8988T (cell line): ENCODE measurements at regions not wholly inside any gene's neighbourhood (a gene's known extent, or its start where the extent isn't known, plus 50 kb on each side); places are given as distances from the start of the nearest gene placed in this dataset.

Experiments
- DNase-seq: peaks from one replicate; pipeline ENCODE4 v3.0.0; 2011

DNA sequence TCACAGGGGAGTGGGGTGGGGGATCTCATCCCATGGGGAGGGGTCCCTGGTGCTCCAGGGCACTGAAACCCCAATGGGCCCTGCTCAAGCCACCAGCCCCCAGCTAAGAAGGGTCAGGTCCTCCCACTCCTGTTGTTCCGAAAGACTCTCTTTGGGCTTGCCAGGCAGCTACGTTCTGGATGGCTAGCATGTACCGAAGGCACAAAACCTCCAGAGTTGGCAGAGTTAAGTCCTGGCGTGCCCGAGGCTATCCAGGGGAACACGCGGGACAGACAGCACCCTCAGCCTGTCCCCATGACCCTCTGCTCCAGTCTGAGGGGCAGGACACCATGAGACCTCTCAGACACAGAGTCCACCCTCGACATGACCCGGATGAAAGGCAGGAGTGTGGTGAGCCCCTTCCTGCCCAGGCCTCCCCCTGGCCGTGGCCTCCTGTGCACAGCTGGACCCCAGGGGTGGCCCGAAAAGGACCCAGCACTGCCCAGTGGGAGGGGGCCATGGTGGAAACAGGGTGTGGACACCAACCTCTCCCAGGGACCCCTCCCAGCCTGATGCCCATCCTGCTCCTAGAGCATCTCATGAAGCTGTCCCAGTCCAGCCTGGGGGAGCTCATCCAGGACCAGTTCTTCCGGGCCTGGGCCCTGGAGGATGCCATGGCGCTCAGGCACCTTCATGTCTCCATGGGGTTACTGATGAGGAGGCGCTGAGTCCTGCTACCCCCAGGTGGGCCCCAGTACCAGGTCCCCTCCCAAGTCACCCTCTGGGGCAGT lies 53.0 kb upstream of the TPM4 start:
- DNase-seq = no peak

- DNase-seq = no peak
These were observed 51.8 kb upstream of the TPM4 start for GRCh38 chr19:16024266-16025107.

DNA sequence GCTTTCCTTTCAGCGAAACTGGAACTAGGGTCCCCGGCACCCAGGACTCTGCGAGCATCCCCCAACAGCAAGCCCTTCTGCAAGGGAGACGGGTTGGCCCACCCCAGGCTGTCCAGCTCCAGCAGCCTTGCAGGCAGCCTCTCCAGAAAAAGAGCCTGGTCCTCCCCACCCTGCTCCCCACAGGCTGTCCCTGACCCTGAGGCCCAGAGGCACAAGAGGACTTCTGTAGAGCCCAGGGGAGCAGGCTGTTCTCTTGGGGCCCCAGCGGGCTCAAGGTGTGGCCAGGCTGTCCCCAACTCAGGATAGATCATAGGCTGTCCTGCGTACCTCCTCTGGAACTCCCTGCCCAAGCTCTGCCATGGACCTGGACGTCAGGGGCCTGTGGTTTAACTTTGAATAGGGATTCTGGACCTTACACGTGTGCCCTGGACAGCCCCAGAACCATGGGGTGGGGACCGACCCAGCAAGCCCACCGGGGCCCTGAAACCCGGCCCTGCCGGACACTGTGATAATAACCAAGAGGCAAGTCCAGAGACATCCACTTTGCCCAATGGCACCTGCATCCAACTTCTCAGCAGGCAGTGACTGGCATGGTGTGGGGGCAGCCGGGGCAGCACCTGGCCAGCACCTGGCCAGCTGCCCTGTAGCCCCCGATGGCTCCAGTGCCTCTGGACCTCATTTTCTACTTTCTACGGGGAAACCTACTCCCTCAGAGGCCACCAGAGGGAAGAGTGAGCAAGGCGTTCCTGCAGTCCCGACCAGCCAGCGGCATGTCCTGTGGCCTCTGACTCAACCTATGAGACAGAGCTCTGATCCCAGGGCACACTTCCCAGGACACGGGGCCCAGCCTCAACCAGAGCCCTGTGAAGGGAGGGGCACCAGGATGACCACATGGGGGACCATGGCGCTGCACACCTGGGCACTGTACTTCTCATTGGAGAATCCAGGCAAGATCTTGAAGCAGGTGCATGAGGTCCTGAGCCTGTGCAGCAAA lies 50.9 kb upstream of the TPM4 start:
- peak; percentile 71 for DNase-seq

GRCh38 chr19:16026131-16026530 lies 50.2 kb upstream of the TPM4 start:
- no peak for DNase-seq
